A673 (cell line): ENCODE measurements at regions not wholly inside any gene's neighbourhood (a gene's known extent, or its start where the extent isn't known, plus 50 kb on each side); places are given as distances from the start of the nearest gene placed in this dataset.

ENCODE experiments used
- CTCF ChIP-seq: fragments of 300-800, 200-600 bp; sonication (generic); conservative IDR thresholded peaks from 2 replicates; pipeline ENCODE4 v1.5.1; 2017; ENCODE audit warnings: low read depth, mild to moderate bottlenecking, antibody characterized with exemption, low read length, moderate library complexity, mixed read lengths
- EZH2 ChIP-seq: fragments of 200-600 bp; sonication (generic); IDR thresholded peaks from 2 replicates; pipeline ENCODE4 v1.6.1; 2017; ENCODE audit warnings: borderline replicate concordance, low read depth, mild to moderate bottlenecking, mixed read lengths, antibody characterized with exemption, low read length; ENCODE audit not compliant: poor library complexity, severe bottlenecking

GRCh38 chr5:90153031-90153430 lies 256.5 kb downstream of the CETN3 start:
- TF ChIP-seq CTCF: no peak
- no peak for TF ChIP-seq EZH2
